GM19035 (cell line): ENCODE measurements at regions not wholly inside any gene's neighbourhood (a gene's known extent, or its start where the extent isn't known, plus 50 kb on each side); places are given as distances from the start of the nearest gene placed in this dataset.

Experiments
- ATAC-seq: cut with Tn5 transposase; IDR thresholded peaks from one replicate; pipeline ENCODE4 v1.9.1; 2021; ENCODE audit not compliant: unreplicated experiment

DNA sequence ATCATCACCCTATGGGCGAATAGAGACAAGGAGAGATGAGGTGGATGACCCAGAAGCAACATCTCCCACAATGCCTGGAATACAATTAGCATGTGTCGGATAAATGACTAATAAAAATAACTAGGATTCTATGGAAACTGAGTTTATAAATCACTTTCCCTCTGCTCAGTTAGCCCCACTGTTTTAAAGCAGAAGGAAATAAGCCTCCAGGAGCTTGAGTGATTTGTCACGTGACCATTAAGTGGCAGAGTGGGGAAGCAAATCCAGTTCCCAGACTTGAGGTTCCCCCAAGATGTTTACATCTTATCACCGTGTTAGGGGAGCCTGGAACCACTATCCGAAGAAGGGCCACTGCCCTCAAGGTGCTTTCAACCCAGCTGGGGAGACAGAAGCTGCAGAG lies 136.5 kb upstream of the CCND2 start:
- ATAC-seq, result no peak

GRCh38 chr12:4135919-4136605 lies 137.5 kb upstream of the CCND2 start:
- ATAC-seq, result peak; percentile 85

DNA sequence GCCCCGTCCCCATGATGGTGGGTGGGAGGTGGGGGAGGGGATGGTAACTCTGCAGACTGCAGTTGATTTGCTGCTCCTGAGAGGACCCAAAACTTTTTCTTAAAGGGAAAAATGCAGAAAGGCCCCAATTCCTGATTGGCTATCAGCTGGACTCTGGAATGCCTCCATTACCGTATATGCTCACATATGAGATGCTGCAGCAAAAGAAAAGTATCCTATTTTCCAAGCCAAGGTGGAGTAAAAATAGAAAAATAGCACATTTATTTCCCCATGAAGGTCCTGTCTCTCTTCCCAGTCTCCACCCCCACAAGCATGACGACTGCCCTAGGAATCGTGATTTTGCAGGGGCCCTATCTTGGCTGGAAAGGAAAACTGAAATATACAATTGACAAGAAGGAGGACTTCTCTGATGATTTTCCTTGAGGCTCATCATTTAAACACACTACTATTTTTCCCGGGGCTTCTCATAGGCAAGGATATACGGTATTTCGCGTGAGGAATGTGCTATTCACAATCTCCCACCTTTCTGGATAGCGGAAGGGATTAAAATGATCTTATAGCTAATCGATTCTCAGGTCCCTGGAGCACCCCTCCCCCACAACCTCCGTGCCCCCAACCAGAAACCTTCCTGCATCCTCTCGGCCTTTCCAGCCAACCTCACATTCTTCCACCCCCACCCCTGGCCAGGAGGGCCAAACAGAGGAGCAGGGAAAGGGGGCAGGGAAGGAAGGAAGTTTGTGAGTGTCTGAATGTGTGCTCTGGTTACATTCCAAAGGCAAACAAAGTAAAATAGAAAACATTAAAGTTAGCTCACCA lies 138.9 kb upstream of the CCND2 start:
- ATAC-seq, result no peak

DNA sequence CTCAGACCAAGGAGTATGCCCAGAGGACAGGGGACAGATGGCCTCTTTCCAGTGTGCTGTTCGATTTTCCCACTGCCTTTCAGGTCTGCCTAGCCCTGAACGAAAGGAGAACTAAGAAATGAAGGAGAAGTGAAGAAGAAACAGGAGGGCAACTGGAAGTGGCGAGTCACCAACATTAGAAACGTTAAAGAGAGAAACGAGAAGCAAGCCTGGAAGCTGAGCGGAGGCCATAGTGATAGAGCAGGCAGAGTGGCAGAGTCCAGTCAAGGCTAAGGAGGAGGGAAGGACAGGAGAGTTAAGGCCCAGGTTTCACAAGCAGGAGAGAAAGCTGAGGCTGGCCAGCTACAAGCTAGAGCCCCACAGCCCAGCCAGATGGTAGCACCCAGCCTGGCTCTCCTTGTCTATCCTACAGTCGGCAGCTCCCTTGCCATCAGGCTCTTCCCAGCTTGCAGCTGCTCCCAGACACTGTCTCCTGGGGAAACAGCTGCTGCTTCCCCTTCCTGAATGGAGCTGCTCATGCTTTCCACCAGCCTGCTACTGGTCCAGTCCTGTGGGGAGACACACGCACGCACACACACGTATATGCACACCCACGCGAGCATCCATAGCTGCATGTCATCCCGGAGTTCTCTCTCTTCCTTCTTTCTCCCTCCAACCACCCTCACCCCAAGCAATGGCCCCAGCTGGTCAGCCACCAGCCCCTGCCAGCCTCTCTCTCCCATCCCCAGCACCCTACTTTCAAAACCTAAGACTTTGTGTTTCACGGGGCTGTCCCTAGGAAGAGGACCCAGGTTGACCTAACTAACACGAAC lies 139.7 kb upstream of the CCND2 start:
- ATAC-seq, result no peak

- no peak for ATAC-seq
Measured at GRCh38 chr12:4133029-4133428, 140.5 kb upstream of the CCND2 start.

DNA sequence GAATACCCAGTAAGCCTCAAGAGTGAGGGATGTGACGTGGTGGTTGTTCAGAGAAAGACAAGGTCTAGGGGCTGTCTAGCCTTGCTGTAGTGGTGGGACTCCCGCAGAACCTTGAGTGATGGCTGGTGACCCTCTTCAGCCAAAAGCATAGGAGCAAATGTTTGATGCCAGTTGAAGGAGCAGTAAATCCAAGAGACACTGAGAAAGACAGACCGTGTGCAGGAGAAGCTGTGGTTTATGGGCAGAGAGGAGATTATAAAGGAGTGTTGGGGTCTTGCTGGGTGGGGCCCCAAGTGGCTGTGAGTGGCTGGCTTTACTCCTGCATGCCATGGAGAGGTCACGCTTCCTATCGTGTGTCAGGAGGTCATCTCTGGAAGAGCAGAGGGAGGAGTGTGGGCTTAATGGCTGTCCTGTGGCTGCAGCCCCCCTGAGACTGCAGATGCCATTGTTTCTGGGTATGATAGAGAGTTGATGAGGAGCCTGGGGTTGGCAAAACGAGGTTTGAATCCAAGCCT lies 152.0 kb upstream of the CCND2 start:
- ATAC-seq, result no peak

DNA sequence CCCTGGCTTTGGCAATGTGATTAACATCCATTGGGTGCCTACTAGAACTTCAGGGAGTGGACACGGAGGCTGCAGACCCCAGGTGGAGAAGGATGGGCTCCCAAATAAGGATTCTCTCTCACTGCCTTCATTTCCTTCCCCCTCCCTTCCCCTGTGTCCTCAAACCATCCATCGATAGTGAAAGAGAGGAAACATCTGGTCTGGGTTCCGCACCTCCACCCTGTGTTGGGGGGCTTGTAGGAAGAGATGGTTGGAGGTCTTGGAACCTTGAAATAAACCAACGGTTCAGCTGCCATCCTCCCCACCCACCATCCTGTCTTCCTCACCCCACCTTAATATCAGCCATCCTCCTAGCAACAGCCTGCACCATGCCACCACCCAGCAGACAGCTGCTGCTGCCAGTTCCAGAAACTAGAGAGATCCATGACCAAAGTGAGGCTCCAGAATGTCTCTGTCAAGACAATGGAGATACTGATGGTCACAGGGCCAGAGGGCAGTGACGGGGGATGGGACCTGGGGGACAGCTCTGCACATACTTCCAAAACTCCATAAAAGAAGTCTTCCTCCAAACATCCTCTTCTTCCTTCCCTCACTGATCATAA lies 153.1 kb upstream of the CCND2 start:
- ATAC-seq, result no peak

DNA sequence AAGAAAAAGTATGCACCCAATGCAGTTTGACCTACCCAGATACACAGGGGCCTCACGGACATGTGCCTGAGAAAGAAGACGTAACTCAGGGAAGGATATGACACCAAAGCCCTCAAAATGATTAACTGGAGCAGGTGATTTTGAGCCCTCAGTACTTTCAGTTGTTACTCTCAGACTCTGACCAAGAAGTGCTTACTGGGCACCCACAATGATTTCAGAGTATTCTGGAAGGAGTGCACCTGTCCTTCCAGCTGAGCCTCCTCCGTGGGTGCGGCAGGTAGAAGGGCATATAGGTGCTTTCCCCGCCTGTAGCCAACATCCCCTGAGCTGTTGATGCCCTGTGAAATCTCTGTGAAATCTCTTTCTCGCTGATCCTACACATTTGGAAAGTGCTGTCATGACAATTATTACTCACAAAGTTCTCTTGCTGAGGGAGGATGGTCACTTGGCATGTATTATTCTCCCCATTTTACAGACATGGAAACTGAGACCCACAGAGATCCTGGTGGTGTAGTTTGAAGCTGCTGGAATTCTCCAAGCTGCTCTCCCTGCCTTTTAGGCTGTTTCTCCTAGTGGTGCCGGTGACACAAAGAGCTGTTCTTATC lies 154.3 kb upstream of the CCND2 start:
- ATAC-seq, result peak; percentile 80

GRCh38 chr12:4118601-4119156 lies 154.9 kb upstream of the CCND2 start:
- ATAC-seq, result peak; percentile 10

DNA sequence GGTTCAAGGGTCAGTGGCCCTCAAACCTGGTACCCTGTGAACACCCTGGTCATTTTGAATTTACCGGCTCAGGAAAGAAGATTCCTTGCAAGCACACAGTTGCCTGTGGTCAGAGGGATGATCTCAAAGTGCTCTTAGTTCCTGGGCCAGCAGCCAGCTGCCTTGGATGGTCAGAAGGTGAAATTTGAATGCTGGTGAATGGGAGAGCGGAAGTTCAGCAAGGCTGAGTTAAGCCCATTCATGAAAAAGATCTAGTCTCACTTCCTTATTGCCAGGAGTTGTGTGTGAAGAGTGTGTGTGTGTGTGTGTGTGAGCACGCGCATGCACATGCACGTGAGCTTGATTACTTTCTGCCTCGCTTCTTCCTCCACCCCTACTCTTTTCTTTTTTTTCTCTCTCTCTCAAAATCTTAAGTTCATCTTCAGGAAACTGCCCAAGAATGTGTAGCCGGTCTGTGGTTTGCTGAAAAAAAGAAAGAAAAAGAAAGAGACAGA lies 155.5 kb upstream of the CCND2 start:
- ATAC-seq, result peak; percentile 45

DNA sequence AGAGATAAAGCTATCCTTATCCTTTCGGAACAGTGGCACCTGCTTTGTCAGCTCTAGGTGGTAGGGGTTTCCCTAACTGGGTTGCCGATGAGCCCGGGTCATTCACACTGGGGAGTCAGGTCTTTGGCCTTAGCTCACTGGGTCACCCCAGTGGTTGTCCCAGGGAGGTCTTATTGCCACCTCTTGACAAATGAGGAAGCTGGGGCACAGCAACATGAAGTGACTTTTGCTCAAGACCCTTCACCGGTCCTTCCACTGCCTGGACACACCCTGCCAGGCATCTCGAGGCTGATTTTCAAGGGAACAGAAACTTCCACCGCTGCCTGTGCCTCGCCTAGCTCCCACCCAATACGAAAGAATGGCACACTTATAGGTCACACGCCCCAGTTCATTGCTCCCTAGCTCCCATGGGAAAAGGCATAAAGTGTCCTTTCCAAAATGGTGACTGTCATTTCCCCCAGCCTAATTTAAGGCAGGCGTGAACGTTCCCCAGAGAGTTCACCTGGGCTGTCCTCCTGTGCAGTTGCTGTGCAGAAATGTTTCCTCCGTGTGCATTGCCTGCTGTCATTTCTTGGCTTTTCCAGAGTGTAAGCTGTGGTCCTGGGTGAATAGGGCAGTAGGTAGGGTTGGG lies 156.1 kb upstream of the CCND2 start:
- no peak for ATAC-seq

- ATAC-seq, result no peak
Measured at GRCh38 chr12:4116251-4117111, 157.1 kb upstream of the CCND2 start.

GRCh38 chr12:4115570-4115969 lies 158.0 kb upstream of the CCND2 start:
- no peak for ATAC-seq

DNA sequence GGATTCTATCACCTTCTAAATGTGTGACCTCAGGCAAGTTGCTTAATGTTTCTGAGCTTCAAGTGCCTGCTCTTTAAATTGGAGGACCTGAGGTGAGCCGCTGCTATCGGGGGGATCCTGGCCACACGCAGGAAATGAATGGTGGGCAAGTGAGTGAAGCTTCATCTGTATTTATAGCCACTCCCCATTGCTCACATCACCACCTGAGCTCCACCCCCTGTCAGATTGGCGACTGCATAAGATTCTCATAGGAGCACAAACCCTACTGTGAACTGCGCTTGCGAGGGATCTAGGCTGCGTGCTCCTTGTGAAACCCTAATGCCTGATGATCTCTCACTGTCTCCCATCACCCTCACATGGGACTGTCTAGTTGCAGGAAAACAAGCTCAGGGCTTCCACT lies 158.6 kb upstream of the CCND2 start:
- no peak for ATAC-seq

DNA sequence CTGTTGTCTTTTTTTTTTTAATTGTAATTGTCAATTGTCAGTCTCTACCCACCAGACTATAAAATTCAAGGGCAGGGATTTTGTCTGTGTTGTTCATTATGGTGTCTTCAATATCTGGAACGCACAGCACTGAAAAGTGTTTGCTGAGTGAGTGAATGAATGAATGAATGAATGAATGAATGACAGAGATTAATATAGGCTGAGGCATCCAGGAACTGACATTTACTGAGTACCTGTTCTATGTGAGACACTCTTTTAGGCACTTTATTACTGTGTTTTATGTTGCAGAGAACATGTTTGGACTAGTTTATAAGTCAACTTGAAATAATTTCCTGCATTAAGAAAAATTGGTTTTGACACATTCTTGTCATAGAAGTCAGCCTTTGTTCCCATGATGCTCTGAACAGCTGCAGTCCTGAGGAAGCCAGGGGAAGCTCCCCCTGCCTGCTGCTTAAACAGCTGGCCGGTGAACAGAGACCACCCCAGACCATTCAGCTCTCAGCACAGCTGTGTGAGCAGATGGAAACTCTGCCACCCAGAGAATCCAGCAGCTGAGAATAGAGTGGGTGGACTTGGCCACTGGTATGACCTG lies 160.7 kb upstream of the CCND2 start:
- ATAC-seq, result no peak

- no peak for ATAC-seq
Measured at GRCh38 chr12:4112290-4112689, 161.3 kb upstream of the CCND2 start.

GRCh38 chr12:4111010-4111409 lies 162.6 kb upstream of the CCND2 start:
- no peak for ATAC-seq

GRCh38 chr12:4109826-4110225 lies 163.7 kb upstream of the CCND2 start:
- ATAC-seq, result no peak
